ENCODE measurements at regions not wholly inside any gene's neighbourhood (a gene's known extent, or its start where the extent isn't known, plus 50 kb on each side); places are given as distances from the start of the nearest gene placed in this dataset.

- DNase-seq (ENCODE audit: low read depth in 2 of 2, low spot score in 1 of 2): no peak
Observed at GRCh38 chr6:33924681-33925080, 120.9 kb upstream of the MLN start.

DNA sequence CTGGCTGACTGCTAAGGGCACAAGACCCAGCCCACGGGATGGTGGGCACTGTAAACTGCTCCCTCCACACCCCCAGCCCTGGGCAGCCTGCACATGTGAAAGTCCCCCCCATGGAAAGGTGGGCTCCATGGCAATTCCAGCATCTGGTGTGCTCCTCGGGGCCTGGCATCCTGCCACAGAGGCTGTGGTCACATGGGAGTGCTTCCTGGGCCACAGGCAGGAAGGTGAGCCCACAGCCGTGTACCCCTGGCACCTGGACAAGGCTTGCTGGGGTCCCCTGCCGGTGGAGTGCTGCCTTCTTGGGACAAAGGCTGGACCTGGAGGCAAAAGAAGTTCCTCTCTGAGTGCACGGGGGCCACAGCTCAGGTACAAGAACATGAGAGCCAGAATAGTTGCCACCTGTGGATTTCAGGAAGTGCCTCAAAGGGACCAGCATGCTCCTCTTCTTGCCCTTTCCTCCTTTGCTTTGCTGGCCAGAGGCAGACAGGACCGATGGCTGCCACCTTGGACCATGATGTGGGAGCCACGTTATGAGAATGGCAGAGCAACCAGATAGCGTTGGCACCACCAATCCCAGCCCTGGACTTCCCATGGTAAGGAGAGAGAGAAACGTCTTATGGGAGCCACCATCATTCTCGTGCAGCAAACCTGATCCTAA, 120.2 kb upstream of the MLN start:
- no peak for DNase-seq (ENCODE audit: low read depth in 2 of 2, low spot score in 1 of 2)

- no peak for DNase-seq (ENCODE audit: low read depth in 2 of 2, low spot score in 1 of 2)
Observed at GRCh38 chr6:33921745-33922144, 117.9 kb upstream of the MLN start.

DNA sequence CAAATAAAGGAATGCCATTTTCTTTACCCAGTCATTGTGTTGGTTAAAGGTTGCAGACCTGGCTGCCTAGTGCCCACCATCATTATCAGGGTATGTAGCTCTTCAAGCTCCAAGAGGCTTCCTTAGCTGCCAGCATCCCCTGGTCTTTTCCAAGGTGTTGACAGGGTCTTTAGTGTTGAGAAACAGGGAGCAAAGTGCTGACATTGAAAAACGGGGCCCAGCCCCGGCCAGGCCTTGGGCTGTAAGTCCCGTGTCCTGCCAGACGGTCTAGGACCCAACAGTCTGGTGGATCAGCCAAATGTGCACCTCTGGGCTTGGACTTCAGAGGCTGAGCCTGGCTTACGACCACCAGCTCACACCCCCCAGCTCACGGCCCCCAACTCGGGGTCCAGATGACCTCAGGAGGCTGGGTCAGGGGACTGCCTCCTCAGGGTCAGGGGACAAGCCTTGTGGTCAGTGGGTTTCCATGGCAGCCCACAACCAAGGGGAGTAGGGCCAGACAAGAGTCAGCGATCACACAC, 114.4 kb upstream of the MLN start:
- no peak for DNase-seq (ENCODE audit: low read depth in 2 of 2, low spot score in 1 of 2)

DNA sequence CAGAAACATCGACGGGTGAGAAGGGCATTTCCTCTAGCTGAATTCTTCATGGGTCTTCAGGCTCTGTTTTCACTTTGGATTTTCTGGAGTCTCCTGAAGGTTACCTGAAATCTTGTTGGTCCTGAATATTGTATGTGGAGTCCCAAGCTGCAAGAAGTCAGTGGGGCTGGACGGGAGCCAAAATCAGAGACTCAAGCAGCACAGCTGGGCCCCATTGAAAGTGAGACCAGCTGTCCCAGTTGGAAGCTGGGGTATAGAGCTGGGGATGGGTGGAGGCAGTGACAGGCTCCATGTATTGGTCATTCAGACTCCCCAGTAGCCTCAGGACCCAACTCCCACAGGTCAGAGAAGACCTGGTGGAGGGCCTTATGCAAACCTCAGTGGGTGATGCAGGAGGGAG, 111.3 kb upstream of the MLN start:
- no peak for DNase-seq (ENCODE audit: low read depth in 2 of 2, low spot score in 1 of 2)

DNA sequence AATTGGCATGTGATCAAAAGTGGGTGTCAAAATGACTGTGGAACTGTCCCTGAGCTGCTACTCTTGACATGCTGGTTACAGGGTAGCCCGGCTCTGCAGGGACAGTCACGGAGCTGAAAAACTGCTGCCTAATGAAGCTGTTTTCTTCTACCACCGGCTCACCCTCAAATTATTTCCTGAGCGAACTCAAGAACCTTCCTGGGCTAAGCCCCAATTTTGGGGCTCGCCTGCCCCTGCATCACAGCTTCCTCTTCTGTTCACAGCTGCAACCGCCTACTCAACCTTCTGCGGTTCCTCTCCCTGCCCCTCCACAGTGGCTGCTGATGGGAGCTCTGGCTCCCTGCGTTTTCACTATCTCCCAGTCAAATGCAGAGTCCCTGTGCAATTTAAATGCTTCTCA, 110.8 kb upstream of the MLN start:
- DNase-seq (ENCODE audit: low read depth in 2 of 2, low spot score in 1 of 2): peak in 1 of 2 donors; percentile 31

DNA sequence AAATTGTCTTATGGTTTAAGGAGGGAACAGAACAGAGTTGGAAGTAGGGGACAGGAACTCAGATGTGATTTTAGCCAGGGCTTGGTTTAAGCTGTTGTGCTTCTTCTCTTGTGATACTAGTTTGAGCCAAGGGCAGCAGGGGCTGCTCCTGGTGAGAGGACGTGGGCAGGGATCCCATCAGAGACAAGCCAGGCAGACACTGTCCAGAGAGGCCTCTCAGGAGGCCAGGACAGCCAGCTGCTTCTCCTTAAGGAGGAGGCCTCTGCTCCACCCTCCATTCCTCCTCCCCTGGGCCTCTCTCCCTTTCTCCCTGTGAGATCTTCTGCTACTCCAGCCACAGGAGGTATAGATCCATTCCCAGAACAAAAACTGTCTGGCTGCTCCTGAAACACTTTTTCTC, 108.4 kb upstream of the MLN start:
- no peak for DNase-seq (ENCODE audit: low read depth in 2 of 2, low spot score in 1 of 2)

DNA sequence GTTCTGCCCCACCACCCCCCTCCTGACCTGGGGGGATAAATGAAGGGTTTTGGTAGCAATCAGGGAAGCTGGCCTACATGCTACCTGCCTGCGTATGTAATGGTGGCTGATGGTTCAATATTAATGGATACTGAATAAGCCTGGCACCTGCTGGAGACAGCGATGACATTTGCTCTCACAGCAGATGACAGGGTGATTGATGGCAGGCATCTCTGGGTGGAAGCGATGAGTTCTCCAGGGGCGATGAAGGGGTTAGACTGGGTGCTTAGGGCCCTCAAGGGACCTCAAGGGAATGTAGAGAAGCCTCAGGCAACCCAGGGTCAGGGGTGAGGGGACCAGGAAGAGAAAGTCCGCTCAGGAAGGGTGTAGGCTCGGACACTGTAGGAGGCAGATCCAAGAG, 107.7 kb upstream of the MLN start:
- no peak for DNase-seq (ENCODE audit: low read depth in 2 of 2, low spot score in 1 of 2)

- DNase-seq (ENCODE audit: low read depth in 2 of 2, low spot score in 1 of 2): no peak
Observed at GRCh38 chr6:33910594-33910993, 106.8 kb upstream of the MLN start.

DNA sequence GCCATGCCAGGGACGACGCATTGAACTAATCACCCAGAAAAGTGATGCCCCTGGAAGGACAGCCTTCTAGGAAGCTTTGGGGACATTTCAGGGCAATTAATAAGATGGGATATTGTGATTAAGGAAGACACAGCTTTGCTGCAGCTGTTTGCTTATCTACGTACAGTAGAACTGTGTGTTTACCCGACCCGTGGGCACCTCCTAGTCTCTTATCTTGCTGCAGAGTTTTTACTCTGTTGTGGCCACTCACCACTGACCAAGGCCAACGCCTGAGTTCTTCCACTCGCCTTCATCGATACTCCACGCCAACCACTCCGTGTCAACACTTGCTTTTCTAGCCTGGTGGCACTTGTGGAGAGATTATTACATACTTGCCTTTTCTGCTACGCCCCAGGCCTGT, 105.9 kb upstream of the MLN start:
- DNase-seq (ENCODE audit: low read depth in 2 of 2, low spot score in 1 of 2): no peak

- DNase-seq (ENCODE audit: low read depth in 2 of 2, low spot score in 1 of 2): no peak
Observed at GRCh38 chr6:33908025-33908424, 104.2 kb upstream of the MLN start.

DNA sequence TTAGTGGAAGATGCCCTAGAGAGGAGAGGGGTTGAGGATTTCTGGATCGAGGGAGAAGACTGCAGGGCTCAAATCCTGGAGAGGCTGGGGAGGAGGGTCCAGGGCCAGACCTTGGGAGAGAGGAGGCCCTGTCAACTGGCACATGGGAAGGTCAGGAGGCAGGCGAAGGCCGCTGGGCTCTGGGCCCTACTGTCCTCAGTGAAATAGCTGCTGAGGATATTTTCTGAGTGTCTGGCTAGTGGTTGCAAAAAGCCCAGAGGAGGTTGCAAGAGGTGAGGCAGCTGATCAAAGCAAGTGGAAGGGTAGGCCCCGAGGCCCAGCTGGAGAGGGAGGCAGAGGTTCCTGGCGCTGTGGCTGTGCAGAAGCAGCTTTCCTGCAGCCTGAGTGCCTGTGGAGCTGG, 103.4 kb upstream of the MLN start:
- no peak for DNase-seq (ENCODE audit: low read depth in 2 of 2, low spot score in 1 of 2)

DNA sequence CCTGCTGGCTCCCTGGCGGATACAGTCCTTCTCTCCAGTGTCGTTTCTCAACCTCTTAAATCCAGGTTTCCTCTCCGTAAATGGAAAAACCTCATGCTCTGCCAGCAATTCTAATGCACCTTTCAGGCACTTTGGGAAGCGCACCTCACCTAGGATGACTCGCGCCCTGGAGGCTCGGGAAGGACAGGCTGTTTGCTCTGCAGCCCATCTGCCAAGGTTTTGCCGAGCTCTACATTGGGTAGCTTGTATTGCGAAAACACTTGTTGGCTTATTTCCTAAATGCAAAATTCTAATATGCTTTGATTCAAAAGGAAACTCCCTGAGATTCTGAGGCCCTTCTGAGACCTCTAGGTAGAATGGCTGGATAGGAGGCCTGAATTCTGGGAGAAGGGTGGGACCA, 102.6 kb upstream of the MLN start:
- no peak for DNase-seq (ENCODE audit: low read depth in 2 of 2, low spot score in 1 of 2)

- DNase-seq (ENCODE audit: low read depth in 2 of 2, low spot score in 1 of 2): peak in 1 of 2 donors; percentile 20
Observed at GRCh38 chr6:33905071-33905609, 101.3 kb upstream of the MLN start.

- DNase-seq (ENCODE audit: low read depth in 2 of 2, low spot score in 1 of 2): no peak
Observed at GRCh38 chr6:33904747-33905065, 100.9 kb upstream of the MLN start.

- DNase-seq (ENCODE audit: low read depth in 2 of 2, low spot score in 1 of 2): peak in 1 of 2 donors; percentile 38
Observed at GRCh38 chr6:33904050-33904746, 100.4 kb upstream of the MLN start.

DNA sequence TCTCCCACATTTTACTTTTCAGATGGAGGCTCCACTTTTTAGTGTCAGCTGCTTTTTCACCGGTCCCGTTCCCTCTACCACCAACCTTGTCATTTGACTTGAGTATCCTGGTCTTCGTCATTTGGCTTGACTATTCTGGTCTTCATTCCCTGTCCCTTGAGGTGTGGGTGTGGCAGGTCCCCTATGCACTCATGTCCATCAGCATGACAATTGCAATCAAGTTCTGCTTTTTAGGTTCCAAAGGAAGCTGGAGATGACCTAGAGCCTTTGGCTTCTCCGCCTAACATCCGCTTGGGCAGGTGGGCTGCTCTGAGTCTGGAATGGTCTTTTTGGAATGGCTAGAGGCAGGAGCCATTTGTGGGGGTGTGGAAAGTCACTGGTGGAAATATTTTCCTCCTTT, 99.8 kb upstream of the MLN start:
- no peak for DNase-seq (ENCODE audit: low read depth in 2 of 2, low spot score in 1 of 2)

DNA sequence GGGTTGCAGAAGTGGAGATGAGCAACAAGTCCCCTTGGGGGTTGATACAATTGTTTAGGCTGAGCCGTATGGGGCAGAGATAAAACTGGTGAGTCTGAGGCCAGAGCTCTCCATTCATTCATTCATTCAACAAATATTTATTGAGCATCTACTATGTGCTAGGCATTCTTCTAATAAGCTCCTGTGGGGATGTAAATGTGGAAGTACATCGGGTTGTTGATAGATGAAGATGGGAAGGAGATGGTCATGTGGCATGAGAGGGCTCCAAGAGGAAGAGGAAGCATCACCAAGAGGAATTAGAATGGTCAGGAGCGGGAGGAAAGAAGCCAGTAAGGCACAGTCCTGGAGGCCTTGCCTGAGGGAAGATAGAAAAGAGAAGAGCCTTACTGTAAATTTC, 98.7 kb upstream of the MLN start:
- DNase-seq (ENCODE audit: low read depth in 2 of 2, low spot score in 1 of 2): no peak

DNA sequence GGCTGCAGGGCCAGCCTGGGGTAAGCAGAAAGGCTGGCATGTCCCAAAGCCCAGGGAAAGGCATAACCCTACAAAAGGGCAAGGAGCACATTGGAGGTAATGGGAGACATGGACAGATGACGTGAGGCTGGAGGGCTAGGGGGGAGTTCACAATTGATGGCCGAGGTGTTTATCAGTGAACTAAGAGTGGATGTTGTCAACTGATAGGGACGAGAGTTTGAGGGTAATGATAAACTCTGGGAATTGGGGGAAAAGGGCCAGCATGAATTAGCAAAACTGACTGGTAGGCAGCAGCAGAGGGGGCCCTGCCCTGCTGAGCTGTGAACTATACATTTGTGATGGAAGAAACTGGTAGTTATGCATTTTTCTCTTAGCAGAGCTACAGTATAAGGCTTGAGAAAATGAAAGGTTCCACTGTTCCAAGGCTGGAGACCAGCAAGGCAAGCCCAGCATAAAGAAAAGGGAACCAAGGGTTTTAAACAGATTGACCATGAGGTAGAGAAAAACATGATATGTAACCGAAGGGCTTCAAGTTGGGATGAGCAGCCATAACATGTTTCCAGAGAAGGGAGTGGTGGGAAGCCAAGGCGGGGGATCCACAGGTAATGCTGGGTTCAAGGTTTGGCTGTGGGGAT, 98.1 kb upstream of the MLN start:
- DNase-seq (ENCODE audit: low read depth in 2 of 2, low spot score in 1 of 2): no peak

- no peak for DNase-seq (ENCODE audit: low read depth in 2 of 2, low spot score in 1 of 2)
Observed at GRCh38 chr6:33898771-33899170, 95.0 kb upstream of the MLN start.

GRCh38 chr6:33897189-33897780, 93.5 kb upstream of the MLN start:
- DNase-seq (ENCODE audit: low read depth in 2 of 2, low spot score in 1 of 2): no peak

Data from stimulated activated CD8-positive, alpha-beta memory T cell treated with anti-CD3 and anti-CD28 coated beads, Interleukin-4, amount 100 ng/mL, for 4 hours (primary cell).